NCI-H1436 (cell line): ENCODE measurements at regions not wholly inside any gene's neighbourhood (a gene's known extent, or its start where the extent isn't known, plus 50 kb on each side); places are given as distances from the start of the nearest gene placed in this dataset.

ENCODE experiments used
- DNase-seq: peaks from one replicate; lab custom pipeline; 2025; lab: John Stamatoyannopoulos, UW

DNA sequence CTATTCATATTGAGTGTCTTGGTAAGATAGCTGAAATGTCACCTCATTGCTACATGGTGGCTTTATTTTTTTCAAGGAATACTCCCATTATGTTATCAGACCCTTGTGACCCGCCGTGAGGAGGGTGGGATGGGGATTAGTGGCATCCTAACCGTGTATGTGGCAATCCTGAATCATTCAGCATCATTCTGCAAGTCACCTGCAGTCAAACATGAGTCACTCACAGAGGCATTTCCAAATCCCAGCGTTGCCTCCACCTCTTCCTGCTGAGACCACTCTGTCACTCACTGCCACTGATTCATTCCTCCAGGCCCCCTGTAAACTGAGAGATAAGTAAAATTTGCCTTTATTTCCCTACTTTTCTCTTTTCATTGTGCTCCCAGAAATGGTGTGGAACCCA is 307.4 kb upstream of the KLHL29 start:
- DNase-seq, result no peak

DNA sequence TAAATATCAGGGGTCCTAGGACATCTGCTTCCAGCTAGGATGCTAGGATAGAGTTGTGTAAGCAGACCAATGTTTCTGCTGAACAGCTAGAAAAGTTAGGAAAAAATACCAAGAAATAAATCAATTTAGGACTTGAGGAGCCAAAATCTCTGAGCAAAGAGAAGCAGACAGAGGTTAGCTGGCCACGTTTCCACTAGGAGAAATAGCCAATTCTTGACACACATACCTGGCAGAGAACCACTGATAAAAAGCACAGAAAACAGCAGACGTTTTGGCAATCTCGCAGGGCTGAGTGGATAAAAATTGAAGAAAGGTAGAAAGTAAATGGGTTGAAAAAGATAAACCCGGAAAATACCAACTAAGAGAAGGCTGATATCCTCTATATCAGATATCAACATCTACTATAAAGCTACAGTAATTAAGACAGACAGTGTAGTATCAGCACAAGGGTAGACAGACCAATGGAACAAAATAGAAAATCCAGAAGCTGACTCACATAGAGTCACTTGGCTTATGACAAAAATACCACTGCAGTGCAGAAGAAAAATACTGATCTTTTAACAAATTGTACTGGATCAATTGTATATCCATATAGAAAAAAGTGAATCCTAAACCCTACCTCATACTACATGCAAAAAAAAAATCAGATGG is 306.1 kb upstream of the KLHL29 start:
- DNase-seq, result no peak

DNA sequence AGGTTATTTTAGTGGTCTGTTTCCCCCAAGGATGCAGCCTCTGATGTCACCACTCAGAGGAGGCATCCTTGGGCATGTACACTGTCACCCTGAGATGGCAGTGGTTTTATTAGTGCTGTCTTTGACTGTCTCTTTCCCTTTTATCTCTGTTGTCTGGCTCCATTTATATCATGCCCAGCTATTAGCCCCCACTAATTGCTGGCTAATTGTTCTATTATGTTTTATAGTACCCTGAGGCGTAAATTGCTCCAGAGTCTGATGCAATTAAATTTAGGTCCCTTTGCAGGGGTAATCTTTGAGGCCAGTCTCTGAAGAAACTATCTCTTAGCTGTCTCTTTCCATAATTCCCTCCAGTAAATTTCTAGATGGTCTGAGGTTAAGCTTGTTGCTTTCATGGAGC is 301.0 kb upstream of the KLHL29 start:
- no peak for DNase-seq

DNA sequence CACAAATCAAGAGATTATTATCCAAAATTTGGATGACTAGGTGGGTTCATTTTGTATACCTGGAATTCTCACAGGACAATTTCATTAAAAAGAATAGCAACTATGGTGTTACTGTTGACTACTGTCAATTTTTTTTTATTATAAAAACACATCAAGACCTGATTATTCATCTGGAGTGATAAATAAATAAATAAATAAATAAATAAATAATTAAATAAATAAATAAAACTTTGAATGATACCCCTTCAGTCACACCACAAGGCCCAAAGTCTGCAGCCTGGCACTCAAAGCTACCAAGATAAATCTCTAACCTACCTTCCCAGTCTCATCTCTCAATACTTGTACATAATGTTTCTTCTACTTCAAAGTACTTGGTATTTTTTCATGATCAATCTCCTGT is 294.0 kb upstream of the KLHL29 start:
- DNase-seq, result no peak

DNA sequence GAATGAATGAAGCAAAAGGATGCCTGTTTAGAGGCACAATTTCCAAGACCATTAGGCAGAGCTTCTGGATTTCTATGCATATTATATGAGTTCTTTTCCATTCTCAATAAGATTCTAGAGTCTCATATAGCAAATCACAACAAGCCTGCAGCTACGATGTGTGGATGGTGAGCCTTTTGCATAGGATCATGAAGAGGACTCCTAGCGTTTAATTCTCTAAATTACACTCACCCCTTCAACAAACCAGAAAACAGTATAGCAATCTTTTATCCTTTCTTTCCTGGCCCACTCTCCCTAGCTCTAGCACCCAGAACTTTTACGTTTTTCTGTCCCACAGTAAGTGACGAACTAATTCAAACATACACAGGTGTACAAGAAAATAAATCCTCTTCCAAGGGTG is 293.1 kb upstream of the KLHL29 start:
- no peak for DNase-seq

DNA sequence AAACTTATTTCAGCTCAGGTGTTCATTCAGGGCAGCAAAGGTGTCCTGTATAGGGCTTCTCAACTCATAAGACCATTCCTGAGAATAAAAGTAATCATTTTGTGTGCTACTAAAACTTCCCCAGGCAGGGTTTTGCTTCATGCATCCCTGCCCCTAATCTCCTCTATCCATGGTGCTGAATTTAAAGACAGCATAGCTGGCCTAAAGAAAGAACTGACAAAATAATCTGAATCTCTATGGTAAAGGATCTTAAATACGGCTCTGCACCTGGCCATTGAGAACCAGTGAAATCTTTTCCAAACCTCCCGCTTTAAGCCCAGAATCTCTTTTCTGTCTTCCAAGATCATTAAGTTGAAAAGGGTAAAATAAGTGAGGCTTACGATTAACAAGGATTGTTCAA is 292.1 kb upstream of the KLHL29 start:
- no peak for DNase-seq

DNA sequence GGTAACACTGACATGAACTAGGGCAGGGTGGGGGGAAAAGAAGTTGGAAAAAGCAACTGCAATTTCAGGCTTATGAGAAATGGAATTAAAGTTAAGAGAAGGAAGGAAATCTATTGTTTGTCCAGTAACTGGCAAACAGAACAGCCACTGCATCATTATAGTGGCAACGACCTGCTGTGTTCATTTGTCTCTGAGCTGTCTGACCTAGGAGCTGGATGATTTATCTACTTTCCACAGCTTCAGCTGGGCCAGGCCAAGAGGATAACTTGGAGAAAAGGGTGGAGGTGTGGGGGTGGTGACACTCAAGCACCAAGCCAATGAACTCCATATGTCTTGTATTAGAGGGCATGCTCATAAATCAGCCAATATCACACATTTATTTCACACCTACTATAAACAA is 291.5 kb upstream of the KLHL29 start:
- DNase-seq, result no peak

DNA sequence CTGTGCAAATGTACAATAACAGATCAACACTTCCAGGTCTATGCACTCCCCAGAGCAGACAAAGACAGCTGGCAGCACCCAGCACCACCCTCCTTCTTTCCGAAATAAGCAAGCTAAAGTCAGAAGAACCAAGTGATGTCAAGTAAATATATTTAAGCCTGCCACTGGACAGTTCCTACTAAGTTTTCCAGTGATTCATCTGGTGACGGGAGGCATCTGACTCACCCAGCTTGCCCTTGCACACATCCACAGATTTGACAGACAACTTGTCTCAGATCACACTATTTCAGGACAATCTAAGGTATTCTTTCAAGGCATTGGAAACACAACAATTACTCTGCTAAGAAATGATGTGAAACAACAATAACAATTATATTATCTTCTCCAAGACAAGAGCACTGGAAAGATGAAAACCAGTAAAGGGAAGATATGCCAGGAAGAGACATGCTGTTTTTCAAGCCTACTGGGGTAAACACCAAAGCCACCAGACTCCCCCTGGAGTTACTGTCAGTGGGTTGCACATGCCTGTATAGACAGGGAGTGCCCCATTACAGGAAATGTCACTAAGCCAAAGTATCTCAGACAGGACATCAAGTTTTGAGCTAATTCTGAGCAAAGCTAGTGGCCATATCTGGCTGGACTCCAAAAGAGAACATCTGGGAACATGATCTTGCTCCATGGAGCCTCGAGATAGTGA is 287.9 kb upstream of the KLHL29 start:
- no peak for DNase-seq

DNA sequence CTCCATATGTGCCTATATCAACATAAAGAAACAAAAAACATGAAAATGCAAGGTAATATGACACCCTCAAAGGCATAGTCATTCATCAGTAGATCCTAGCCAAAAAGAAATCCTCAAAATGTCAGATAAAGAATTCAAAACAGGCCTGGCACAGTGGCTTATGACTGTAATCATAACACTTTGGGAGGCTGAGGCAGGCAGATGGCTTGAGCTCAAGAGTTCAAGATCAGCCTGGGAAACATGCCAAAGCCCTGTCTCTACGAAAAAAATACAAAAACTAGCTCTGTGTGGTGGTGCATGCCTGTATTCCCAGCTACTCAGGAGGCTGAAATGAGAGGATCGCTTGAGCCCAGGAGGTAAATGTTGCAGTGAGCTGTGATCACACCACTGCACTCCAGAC is 284.6 kb upstream of the KLHL29 start:
- no peak for DNase-seq

DNA sequence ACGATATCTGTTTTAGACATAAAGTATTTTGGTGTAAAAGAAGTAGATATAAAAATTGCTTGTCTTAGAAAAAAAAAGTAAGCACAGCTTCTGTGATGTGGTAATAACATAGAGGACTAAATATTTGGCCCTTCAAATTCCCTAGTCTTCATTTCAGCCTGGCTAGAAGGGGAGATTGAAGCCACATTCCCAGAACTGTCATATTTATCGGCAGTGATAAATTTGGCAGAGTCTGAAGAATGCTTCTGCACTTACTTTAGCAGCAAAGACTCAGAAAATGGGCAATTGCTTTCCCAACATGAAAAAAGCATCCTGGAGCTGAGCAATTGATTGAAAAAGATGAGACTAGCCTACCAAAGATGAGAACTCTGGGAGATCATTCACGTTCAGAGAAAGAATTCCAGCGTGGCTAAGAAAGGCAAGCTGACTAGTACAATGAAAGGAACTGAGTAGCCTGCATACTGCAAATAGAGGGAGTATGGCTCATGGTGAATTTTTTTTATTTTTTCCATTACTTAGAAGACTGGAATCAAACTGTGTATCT is 278.7 kb upstream of the KLHL29 start:
- no peak for DNase-seq

DNA sequence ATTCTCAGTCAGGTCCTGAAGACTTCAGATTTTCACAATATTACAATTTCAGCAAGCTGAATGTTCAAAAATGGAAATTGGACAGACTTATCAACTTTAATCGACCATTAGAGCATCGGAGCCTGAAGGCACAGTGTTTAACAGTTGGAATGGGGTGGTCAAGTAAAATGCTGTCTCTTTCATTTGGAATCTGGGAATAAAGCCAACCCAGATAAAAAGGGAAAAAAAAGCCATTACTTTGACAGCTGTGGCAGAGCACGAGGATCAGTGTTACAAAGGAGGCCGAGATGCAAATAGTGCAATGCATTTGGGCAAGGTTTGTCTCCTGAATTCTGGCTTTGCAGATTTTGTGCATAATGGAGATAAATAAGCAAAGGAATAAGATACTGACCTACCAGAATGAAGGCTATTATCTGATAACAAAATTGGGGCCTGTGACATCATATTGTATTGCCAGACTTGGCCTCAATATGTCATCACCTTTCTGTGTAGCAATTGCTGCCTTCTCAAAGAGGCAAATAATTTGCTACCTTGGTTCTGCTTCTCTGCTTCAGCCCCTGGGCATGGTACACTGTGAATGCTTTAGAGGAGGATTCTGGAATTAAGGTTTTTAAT is 277.5 kb upstream of the KLHL29 start:
- DNase-seq, result no peak

DNA sequence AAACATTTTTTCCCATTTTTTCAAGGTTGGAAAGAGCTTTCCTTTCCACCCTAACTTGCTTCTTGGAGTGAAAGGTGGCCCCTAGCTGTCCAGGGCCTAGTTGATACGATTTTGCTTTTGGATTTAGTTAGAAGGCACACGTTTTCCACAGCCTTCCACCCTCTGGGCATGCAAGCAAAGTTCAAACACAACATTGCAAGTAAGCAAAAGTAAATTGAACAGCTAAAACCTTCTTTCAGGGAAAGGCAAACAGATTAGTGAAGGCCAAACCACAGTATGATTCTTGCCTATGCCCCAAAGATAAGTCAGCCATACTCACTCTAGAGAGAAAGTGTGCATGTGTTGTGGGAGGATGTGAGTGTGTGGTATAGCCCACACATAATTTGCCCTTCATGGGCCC is 273.7 kb upstream of the KLHL29 start:
- no peak for DNase-seq

DNA sequence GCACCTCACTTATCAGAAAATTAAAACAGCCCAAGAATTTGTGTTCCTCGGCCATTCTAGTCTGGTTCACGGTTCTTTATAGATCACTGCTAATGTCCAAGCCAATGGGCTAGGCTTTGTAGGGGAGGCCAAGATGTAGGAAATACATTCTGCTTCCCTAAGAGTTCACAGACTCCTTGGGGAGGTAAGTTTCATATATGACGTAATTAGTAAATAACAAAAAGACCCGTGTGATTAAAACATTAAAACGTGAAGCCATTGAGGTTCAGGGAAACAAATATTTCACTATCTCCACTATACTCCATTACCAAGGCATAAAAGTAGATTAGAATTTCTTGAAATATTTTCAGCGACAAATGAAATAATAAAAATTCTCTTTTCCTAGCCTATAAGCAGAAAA is 272.5 kb upstream of the KLHL29 start:
- no peak for DNase-seq

DNA sequence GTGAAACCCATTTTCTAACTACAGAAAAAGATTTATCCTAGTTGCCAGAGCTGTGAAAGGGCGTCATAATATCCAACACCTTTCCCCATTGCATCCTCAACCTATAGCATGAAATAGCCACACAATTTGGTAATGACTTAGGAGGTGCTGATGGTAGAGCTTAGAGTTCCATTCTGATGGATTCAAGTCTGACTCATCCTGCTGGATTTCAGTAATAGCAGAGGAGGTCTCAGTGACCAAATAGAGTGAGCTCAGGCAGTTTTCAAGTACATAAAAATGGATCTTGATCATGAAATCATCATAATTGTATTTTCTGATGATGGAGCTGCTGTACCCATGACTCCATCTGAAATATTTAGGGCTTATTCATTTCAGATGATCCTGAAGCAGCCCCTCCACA is 270.7 kb upstream of the KLHL29 start:
- DNase-seq, result no peak

DNA sequence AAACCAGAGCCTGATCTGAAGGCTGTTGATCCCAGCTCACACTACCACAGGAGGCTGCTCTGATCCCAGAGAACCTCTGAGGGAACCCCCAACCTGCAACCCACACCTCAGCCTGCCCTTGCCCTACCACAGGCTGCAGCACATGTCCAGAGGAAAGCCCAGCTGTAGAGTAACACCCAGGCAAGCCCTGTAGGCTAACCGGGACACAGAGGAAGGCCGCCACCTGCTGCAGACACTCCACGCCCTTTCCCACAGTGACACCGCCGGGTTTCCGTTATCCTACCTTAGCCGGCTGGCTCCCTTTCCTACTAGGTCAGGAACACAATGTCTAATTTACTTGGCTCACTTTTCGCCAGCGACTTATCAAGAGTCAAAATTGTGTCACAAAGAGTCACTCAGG is 266.7 kb upstream of the KLHL29 start:
- no peak for DNase-seq

DNA sequence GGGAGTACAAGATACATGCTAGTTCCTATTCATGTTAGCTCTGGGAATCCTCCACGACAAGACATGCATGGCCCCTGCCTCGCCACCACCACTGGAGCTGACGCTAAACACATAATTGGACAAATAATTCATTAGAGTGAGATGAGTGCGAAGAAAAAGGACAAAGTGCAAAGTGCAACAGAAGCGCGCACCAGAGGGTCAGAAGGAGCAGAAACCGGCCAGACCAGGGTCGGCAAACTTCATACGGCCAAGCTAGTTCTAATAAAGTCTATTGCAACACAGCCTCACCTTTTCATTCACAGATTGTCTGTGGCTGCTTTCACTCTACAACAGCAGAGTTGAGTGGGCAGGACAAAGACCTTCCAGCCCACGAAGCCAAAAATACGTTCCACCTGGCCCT is 266.1 kb upstream of the KLHL29 start:
- DNase-seq, result no peak

DNA sequence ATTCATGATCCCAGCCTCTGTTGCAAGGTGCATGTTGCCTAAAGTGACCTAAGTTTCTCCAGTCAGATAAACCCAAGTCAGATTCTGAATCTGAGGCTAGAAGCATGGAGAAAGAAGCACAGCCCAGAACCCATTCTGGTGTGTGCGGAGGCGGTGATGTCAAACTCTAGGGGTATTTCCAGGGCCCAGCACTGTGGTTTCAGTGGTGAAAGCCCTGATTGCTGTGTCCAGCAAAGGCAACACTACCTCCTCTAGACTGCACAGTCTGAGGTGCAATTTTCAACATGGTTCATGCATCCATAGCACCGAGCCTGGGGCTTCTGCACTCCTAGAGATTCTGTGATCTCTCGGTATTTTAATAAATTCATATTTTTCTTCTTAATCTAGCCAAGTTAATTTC is 264.8 kb upstream of the KLHL29 start:
- no peak for DNase-seq

DNA sequence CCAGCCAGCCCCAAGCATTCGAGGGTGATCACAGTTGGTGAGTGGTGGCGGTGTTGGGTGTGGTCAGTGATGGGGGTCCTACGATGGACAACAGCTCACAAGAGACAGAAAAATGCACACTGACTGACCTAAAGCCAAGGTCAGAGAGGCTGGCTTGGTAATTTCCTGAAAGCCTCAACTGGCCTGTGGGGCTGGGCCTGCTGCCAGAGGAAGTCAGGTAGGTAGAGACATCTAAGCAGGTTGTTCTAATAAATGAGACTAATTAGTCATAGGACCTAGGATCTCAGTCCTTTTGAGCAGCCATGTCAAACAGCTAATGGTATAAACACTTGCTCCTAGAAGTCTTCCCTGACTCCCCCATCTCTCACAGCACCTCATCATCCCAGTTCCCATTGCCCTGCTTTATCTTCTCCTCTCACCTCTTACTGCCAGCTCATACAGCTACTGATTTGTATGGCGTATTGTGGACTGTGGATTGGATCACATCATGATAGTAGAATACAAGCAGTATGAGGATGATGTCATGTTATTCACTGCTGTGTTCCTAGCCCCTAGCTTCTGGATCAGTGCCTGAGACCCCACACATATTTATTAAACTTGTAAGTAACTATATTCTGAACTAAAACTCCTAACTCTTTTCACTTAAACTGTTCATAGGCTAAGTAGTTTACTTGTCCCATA is 262.9 kb upstream of the KLHL29 start:
- DNase-seq, result no peak

DNA sequence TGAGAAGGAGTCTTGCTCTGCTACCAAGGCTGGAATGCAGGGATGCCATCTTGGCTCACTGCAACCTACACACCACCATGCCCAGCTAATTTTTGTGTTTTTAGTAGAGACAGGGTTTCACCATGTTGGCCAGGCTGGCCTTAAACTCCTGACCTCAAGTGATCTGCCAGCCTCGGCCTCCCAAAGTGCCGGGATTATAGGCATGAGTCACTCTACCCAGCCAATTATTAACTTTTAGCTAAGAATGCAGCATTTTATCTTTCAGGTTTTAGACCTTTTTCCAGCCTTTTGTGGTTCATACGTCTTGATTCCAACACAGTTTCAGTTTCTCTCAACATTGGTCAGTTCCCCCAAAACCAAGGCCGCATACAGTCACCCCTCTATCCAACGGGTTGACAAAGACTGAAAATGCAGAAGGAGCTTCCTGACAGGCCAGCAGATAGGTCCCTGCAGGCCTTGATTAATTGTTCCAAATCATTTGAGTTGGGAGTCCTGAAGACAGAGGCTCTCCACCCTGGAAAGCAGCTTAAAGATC is 262.2 kb upstream of the KLHL29 start:
- no peak for DNase-seq

DNA sequence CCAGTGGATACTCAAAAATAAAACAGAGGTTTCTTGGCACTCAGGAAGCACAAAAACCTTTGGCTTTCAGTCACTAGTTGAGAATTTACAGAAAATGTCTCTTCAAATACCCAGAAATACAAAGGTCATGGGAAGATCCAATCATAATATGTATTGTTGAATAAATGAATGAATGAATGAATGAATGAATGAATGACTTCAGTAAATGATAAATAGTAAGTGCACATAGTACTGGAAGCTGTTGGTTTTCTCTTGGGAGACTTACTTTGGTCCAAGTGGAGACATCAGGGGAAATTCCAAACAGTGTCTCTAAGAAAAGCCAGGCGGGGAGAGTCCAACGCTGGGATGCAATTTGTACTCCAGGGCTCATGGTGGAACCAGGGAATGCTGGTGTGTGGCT is 261.3 kb upstream of the KLHL29 start:
- DNase-seq, result no peak

DNA sequence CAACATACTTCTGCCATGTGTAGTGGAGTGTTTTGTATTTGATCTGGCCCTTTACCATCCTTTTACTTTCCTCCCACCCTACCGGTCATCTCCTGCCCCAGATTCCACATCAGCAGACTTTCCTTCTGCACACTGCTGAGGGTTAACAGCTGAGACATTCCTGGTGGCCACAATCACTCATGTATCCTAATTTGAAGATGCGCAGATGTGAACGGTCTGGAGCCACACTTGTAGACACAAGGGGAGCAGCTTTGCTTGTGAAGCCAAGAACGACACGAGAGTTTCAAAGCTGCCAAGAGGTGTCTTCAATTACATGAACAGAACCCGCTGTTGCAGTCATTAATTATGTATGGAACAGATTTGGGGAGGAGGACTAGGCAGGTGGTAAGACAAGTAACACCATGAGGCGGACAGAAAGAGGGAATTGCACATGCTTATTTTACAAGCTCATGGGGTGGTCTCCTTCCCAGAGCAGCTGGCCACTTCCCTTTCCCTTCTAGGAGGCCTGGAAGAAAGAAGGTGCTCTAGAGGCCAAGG is 260.7 kb upstream of the KLHL29 start:
- DNase-seq, result no peak

DNA sequence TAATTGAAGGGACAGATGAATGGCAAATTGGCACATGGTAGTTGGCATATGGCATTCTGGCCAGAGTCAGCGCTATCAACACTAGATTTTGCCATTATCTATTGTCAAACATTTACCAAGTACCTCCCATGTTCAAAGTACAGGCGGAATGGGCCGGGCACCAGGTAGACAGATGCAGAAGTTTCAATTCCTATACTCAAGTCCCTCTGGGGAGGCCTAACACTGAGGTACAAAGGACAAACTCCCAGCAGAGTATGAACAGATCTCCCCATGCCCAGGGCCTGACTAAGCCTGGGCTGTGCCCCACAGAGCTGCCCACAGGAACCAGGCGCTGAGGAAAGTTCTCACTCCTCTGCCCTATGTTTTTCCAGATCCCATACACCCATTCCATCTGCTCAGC is 257.5 kb upstream of the KLHL29 start:
- DNase-seq, result no peak
